ENCODE measurements at regions not wholly inside any gene's neighbourhood (a gene's known extent, or its start where the extent isn't known, plus 50 kb on each side); places are given as distances from the start of the nearest gene placed in this dataset.

DNA sequence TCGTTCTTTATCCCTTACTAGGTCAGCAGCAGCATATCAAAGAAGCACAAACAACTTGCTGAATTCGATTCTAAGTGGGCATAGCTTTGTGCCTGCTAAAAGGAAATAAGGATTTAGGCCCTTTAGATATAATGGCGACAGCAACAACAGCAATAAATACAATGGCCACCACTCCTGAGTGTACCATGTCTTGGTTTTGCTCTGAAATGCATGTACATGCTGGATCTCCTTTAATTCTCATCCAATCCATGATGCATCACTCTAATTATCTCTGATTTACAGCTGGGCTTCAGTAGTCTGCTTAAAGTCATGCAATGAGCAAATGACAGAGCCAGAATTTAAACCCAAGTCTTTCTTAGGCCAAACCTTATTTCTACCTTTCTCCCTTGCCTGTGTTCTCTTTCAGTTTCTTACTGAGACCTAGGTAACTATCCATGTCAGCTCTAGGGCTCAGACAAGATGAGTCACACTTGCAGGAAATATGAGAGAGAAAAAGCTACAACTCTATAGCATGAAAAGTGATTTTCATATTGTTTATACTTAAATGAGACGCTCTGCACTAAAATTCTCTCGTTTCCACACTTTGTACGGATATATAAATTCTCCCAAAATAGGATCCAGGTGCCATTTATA lies 111.8 kb downstream of the HMHB1 start:
- TF ChIP-seq YY1 (IDR thresholded peaks at IDR 0.05; ENCODE audit: insufficient read depth, insufficient read length), result no peak
- no peak for TF ChIP-seq ZNF274 (IDR thresholded peaks at IDR 0.05; ENCODE audit: low read depth, low read length)
- TF ChIP-seq SUZ12 (IDR thresholded peaks at IDR 0.05; ENCODE audit: extremely low read depth, insufficient read depth, insufficient read length), result no peak
